K562 (cell line): ENCODE measurements at regions not wholly inside any gene's neighbourhood (a gene's known extent, or its start where the extent isn't known, plus 50 kb on each side); places are given as distances from the start of the nearest gene placed in this dataset.

ENCODE experiments used
- ATAC-seq: fragments of 200-7000 bp; cut with Tn5 transposase; 3 replicates; pipeline ENCODE4 v1.9.1; 2020; ENCODE audit warnings: moderate library complexity
- BruUV-seq: library from RNA; stranded (reverse); fragments of 400-500 nt; replicated peaks from 2 replicates; lab custom pipeline; 2021; lab: Mats Ljungman, UMichigan
- CTCF ChIA-PET: fragments of 300-600 bp; formaldehyde crosslinking; extraction: SDS; loops from one replicate; lab custom pipeline; 2021; ENCODE audit warnings: low intra/inter-chr PET ratio; lab: Yijun Ruan, JAX
- POLR2A ChIA-PET: fragments of 300-600, 350-650 bp; sonication (Branson Sonifier 250); formaldehyde crosslinking; extraction: SDS; loops from one replicate; lab custom pipeline; 2021; ENCODE audit warnings: antibody characterized with exemption, inconsistent platforms; lab: Yijun Ruan, JAX
- DNase-seq, 4 experiments: peaks; one replicate each; pipeline versions ENCODE4 v3.0.0 to v3.0.0-alpha.2; 2011 to 2018; ENCODE audit warnings: low spot score in 3 of 4, mixed read lengths in 3 of 4; ENCODE audit errors: extremely low read depth in 1 of 4
- FAIRE-seq: peaks from 2 replicates; lab custom pipeline; 2011; peaks lifted over from hg19 to GRCh38; lab: Jason Lieb, UNC
- H2AFZ ChIP-seq: 2 replicates; pipeline ENCODE4 v1.6.0; 2011; ENCODE audit warnings: low read depth, low read length, control low read depth, inconsistent platforms
- H3K27ac ChIP-seq: fragments of 200-600 bp; 3 replicates; pipeline ENCODE4 v1.8.0; 2011; ENCODE audit warnings: low read depth, mild to moderate bottlenecking, control low read depth, inconsistent platforms, low read length, moderate library complexity, mixed read lengths; ENCODE audit errors: extremely low read depth
- H3K27me3 ChIP-seq, 2 experiments: fragments of 300-600 bp in 1 of 2; 2 replicates in 1 of 2; 3 replicates in 1 of 2; pipeline versions ENCODE4 v1.6.0 to v1.8.0; 2011; ENCODE audit warnings: inconsistent platforms in 2 of 2, low read length in 2 of 2, mild to moderate bottlenecking in 1 of 2, mixed read lengths in 1 of 2, moderate library complexity in 1 of 2; ENCODE audit not compliant: control insufficient read depth in 2 of 2, insufficient read depth in 2 of 2
- H3K36me3 ChIP-seq: fragments of 300-600 bp; 3 replicates; pipeline ENCODE4 v1.8.0; 2011; ENCODE audit warnings: mild to moderate bottlenecking, low read length, inconsistent platforms; ENCODE audit not compliant: control insufficient read depth, insufficient read depth
- H3K4me1 ChIP-seq, 2 experiments: fragments of 200-600 bp in 1 of 2; replicated peaks in 1 of 2; 2 replicates in 1 of 2; 3 replicates in 1 of 2; pipeline versions ENCODE4 v1.5.1 to v1.8.0; 2011; ENCODE audit warnings: inconsistent platforms in 2 of 2, low read length in 2 of 2, mild to moderate bottlenecking in 1 of 2, mixed read lengths in 1 of 2, moderate library complexity in 1 of 2; ENCODE audit not compliant: control insufficient read depth in 2 of 2, insufficient read depth in 2 of 2
- H3K4me2 ChIP-seq: 2 replicates; pipeline ENCODE4 v1.6.1; 2011; ENCODE audit warnings: low read length, control low read depth, inconsistent platforms, mixed read lengths; ENCODE audit not compliant: insufficient read depth
- H3K4me3 ChIP-seq: fragments of 200-600 bp; sonication (generic), shearing (Covaris generic); 2 replicates; pipeline ENCODE4 v1.5.1; 2016; ENCODE audit warnings: control low read depth, inconsistent platforms
- H3K79me2 ChIP-seq: fragments of 200-600 bp; 3 replicates; pipeline ENCODE4 v1.8.0; 2011; ENCODE audit warnings: low read length, inconsistent platforms; ENCODE audit not compliant: control insufficient read depth, insufficient read depth
- H3K9ac ChIP-seq, 2 experiments: 2 replicates each; pipeline versions ENCODE4 v1.6.0 to v1.6.1; 2011; ENCODE audit warnings: low read depth in 2 of 2, low read length in 2 of 2, control low read depth in 1 of 2, inconsistent platforms in 1 of 2, mild to moderate bottlenecking in 1 of 2, mixed read lengths in 1 of 2; ENCODE audit not compliant: insufficient read depth in 1 of 2
- H3K9me1 ChIP-seq: one replicate; pipeline ENCODE4 v1.6.0; 2011; ENCODE audit warnings: inconsistent platforms, mild to moderate bottlenecking, low read length, moderate library complexity; ENCODE audit not compliant: control insufficient read depth, insufficient read depth
- H3K9me3 ChIP-seq: replicated peaks from 2 replicates; pipeline ENCODE4 v1.5.1; 2011; ENCODE audit warnings: low read depth, low read length, inconsistent platforms; ENCODE audit not compliant: control insufficient read depth, insufficient read depth
- H4K20me1 ChIP-seq: replicated peaks from 2 replicates; pipeline ENCODE4 v1.6.1; 2011; ENCODE audit warnings: low read length, inconsistent platforms, mixed read lengths; ENCODE audit not compliant: control insufficient read depth, insufficient read depth
- ADNP ChIP-seq: fragments of 200-800 bp; sonication (Bioruptor generic); IDR thresholded peaks from 2 replicates; pipeline ENCODE4 v1.6.1; 2016; ENCODE audit warnings: missing genetic modification characterization, missing compliant biosample characterization
- ARID2 ChIP-seq: fragments of 450-650 bp; IDR thresholded peaks from 2 replicates; pipeline ENCODE4 v1.6.1; 2017; ENCODE audit warnings: antibody characterized with exemption, mild to moderate bottlenecking
- CREBBP ChIP-seq: IDR thresholded peaks from one replicate; pipeline ENCODE4 v1.6.1; 2012; ENCODE audit warnings: low read depth, mild to moderate bottlenecking, control low read depth, inconsistent platforms, low read length
- CSDE1 ChIP-seq, 2 experiments: fragments of 450-650 bp; IDR thresholded peaks; 2 replicates each; pipeline ENCODE4 v1.6.1; 2016; ENCODE audit warnings: mild to moderate bottlenecking in 1 of 2
- FOS ChIP-seq: IDR thresholded peaks from 3 replicates; pipeline ENCODE4 v1.6.1; 2011; ENCODE audit not compliant: insufficient read length; ENCODE audit errors: extremely low read depth
- MTF1 ChIP-seq: fragments of 250-450 bp; sonication (Bioruptor Pico); IDR thresholded peaks from 2 replicates; pipeline ENCODE4 v1.9.0; 2021; ENCODE audit warnings: moderate library complexity, mild to moderate bottlenecking, inconsistent platforms, borderline replicate concordance
- PCBP1 ChIP-seq: fragments of 200-400 bp; formaldehyde crosslinking; IDR thresholded peaks from 2 replicates; pipeline ENCODE4 v1.6.1; 2018; ENCODE audit warnings: mild to moderate bottlenecking, low read depth, low read length; ENCODE audit not compliant: poor library complexity, severe bottlenecking
- PURB ChIP-seq: sonication (generic); formaldehyde crosslinking; IDR thresholded peaks from 2 replicates; pipeline ENCODE4 v1.9.0; 2021; ENCODE audit warnings: low read depth, mild to moderate bottlenecking, missing genetic modification reagents
- SLC30A9 ChIP-seq: fragments of 250-450 bp; sonication (Bioruptor Pico); IDR thresholded peaks from 2 replicates; pipeline ENCODE4 v1.8.0; 2022; ENCODE audit warnings: mild to moderate bottlenecking, moderate library complexity
- TAF7 ChIP-seq: fragments of 450-650 bp; IDR thresholded peaks from 2 replicates; pipeline ENCODE4 v1.6.1; 2016; ENCODE audit warnings: missing genetic modification characterization, missing compliant biosample characterization
- XRCC3 ChIP-seq: fragments of 450-650 bp; IDR thresholded peaks from 2 replicates; pipeline ENCODE4 v1.6.1; 2017; ENCODE audit warnings: mild to moderate bottlenecking, moderate library complexity
- ZC3H11A ChIP-seq: IDR thresholded peaks from 2 replicates; pipeline ENCODE4 v1.6.1; 2012; ENCODE audit warnings: low read depth, low read length, improper control_type of control experiment
- ZC3H4 ChIP-seq: sonication (generic); formaldehyde crosslinking; IDR thresholded peaks from 2 replicates; pipeline ENCODE4 v1.9.0; 2021; ENCODE audit warnings: missing genetic modification reagents, borderline replicate concordance
- ZNF197 ChIP-seq: fragments of 200-800 bp; sonication (Bioruptor generic); IDR thresholded peaks from 2 replicates; pipeline ENCODE4 v1.6.1; 2016; ENCODE audit warnings: low read depth, missing genetic modification characterization, missing compliant biosample characterization
- WGBS: fragments of 100-300 bp; shearing (Covaris generic); methylation state at CpG from one replicate; pipeline ENCODE4 v1.1.6; 2016; ENCODE audit warnings: low coverage, mixed read lengths; ENCODE audit not compliant: insufficient coverage; ENCODE audit errors: missing lambda C conversion rate; 5-methylcytosine and 5-hydroxymethylcytosine counted together
- in situ Hi-C: fragments of 300-500 bp; cut with MboI; formaldehyde crosslinking; loops from 4 replicates; pipeline ENCODE4 v1.15.0; 2018; ENCODE audit warnings: inconsistent platforms, mixed read lengths
- intact Hi-C: fragments of 100-400 bp; cut with micrococcal nuclease; formaldehyde crosslinking; loops from 2 replicates; pipeline ENCODE4 v1.14.2; 2022
- TF ChIP-seq, protein P1 (sequence below): sonication (generic); formaldehyde crosslinking; IDR thresholded peaks from 2 replicates; pipeline ENCODE4 v1.8.1; 2023; ENCODE audit warnings: mild to moderate bottlenecking, missing genetic modification reagents
- TF ChIP-seq, protein P2 (sequence below), 2 experiments: fragments of 450-650 bp in 1 of 2; sonication (generic) in 1 of 2; formaldehyde crosslinking; conservative IDR thresholded peaks; 2 replicates each; pipeline versions ENCODE4 v1.4.0 to v1.8.1; 2020 to 2022; ENCODE audit warnings: mild to moderate bottlenecking in 1 of 2, missing genetic modification reagents in 1 of 2

DNA sequence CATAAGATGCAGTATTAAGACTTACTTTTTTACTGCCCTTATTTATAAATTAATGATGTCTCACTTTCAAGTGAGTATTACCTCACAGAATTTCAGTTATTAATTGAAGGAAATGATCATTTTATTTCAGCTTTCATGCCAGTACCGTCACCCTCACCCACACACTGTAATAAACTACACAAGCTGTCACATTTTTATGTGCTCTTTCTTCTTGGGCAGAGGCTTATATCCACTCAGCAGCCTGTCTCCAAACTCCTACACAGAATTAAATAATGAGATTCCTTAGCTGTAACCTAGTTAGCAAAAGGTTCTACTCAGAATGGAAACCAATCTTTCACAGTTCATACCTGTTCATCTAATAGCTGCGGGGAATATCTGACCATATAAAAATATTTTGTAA lies 1915.8 kb upstream of the CDH6 start (continued):
- TF ChIP-seq, protein P1, sequence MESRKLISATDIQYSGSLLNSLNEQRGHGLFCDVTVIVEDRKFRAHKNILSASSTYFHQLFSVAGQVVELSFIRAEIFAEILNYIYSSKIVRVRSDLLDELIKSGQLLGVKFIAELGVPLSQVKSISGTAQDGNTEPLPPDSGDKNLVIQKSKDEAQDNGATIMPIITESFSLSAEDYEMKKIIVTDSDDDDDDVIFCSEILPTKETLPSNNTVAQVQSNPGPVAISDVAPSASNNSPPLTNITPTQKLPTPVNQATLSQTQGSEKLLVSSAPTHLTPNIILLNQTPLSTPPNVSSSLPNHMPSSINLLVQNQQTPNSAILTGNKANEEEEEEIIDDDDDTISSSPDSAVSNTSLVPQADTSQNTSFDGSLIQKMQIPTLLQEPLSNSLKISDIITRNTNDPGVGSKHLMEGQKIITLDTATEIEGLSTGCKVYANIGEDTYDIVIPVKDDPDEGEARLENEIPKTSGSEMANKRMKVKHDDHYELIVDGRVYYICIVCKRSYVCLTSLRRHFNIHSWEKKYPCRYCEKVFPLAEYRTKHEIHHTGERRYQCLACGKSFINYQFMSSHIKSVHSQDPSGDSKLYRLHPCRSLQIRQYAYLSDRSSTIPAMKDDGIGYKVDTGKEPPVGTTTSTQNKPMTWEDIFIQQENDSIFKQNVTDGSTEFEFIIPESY (CRISPR knock-in tag) = no peak
- no peak for TF ChIP-seq XRCC3

DNA sequence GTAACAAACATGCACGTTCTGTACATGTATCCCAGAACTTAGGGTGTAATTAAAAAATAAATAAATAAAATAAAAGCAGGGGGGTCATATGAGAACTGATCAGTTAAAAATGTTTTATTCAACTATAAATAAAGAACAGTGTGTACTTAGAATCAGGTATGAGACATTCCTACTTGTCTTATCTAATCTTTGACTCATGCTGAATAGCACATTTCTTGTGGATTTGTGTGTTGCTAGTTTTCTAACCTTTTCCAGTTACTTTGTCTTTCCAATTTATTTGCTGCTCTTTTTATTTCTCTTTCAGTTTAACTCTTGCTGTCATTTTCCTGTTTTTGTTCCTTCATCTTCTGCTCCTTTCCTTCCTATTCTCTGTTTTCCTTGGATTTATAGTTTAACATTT lies 1917.1 kb upstream of the CDH6 start:
- H3K27ac ChIP-seq = no peak overlapping the region
- H2AFZ ChIP-seq = no peak overlapping the region
- no peak for ATAC-seq
- H3K4me2 ChIP-seq = no peak overlapping the region
- no peaks in the 10 kb centered on the region for H3K36me3 ChIP-seq
- FAIRE-seq = no peak
- no peaks in the 10 kb centered on the region for H3K79me2 ChIP-seq
- ChIA-PET CTCF (no interaction called here), POLR2A (no interaction called here)
- H3K27me3 ChIP-seq = no peaks in the 10 kb centered on the region
- in situ Hi-C loops = no loop called here
- intact Hi-C loops = no loop called here
- H3K4me1 ChIP-seq = no peaks in the 10 kb centered on the region
- no peak overlapping the region for H3K9ac ChIP-seq
- 0% methylated on average over 1 of the region's 1 CpG for WGBS
- no TSS peak for BruUV-seq
- no peaks in the 10 kb centered on the region for H3K9me3 ChIP-seq
- H4K20me1 ChIP-seq = no peaks in the 10 kb centered on the region
- DNase-seq = no peak
- H3K9me1 ChIP-seq = no peaks in the 10 kb centered on the region
- no peak overlapping the region for H3K4me3 ChIP-seq
- TF ChIP-seq FOS = no peak
- no peak for TF ChIP-seq ADNP (tag)
- no peak for TF ChIP-seq ZC3H11A
- TF ChIP-seq, protein P2, sequence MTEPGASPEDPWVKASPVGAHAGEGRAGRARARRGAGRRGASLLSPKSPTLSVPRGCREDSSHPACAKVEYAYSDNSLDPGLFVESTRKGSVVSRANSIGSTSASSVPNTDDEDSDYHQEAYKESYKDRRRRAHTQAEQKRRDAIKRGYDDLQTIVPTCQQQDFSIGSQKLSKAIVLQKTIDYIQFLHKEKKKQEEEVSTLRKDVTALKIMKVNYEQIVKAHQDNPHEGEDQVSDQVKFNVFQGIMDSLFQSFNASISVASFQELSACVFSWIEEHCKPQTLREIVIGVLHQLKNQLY (CRISPR knock-in tag; conservative IDR thresholded peaks at IDR 0.05) = no peak
- TF ChIP-seq ZC3H4 (CRISPR knock-in tag) = no peak
- TF ChIP-seq CSDE1 (IDR thresholded peaks at IDR 0.05) = no peak
- no peak for TF ChIP-seq PURB (CRISPR knock-in tag)
- no peak for TF ChIP-seq PCBP1
- TF ChIP-seq CREBBP = no peak
- TF ChIP-seq MTF1 (CRISPR knock-in tag) = no peak
- TF ChIP-seq SLC30A9 = no peak
- TF ChIP-seq ARID2 = no peak
- no peak for TF ChIP-seq ZNF197 (CRISPR knock-in tag)
- no peak for TF ChIP-seq TAF7 (tag)
